H1 (cell line): ENCODE measurements at regions not wholly inside any gene's neighbourhood (a gene's known extent, or its start where the extent isn't known, plus 50 kb on each side); places are given as distances from the start of the nearest gene placed in this dataset.

Experiments used
- CTCF ChIA-PET: fragments of 300-600 bp; sonication (Branson Sonifier 250); formaldehyde crosslinking; loops from one replicate; lab custom pipeline; 2021; ENCODE audit not compliant: partially characterized antibody; lab: Charles Lee
- POLR2A ChIA-PET: fragments of 300-600 bp; sonication (Branson Sonifier 250); formaldehyde crosslinking; loops from one replicate; lab custom pipeline; 2021; ENCODE audit warnings: inconsistent platforms; ENCODE audit not compliant: partially characterized antibody; lab: Charles Lee
- DNase-seq, 2 experiments: peaks; one replicate each; pipeline versions ENCODE4 v3.0.0 to v3.0.0-alpha.2; 2010 to 2022; ENCODE audit warnings: low spot score in 2 of 2, low read depth in 1 of 2, mixed read lengths in 1 of 2
- FAIRE-seq: peaks from 2 replicates; lab custom pipeline; 2011; peaks lifted over from hg19 to GRCh38; lab: Jason Lieb, UNC
- H2AFZ ChIP-seq: 2 replicates; pipeline ENCODE4 v1.8.1; 2012; ENCODE audit warnings: low read length, inconsistent platforms
- H2AK5ac ChIP-seq: 2 replicates; pipeline ENCODE4 v1.6.1; 2013; ENCODE audit warnings: low read depth, low read length
- H2BK120ac ChIP-seq: replicated peaks from 2 replicates; pipeline ENCODE3; 2013; ENCODE audit warnings: low read depth, low read length, inconsistent platforms
- H2BK12ac ChIP-seq: 2 replicates; pipeline ENCODE4 v1.6.1; 2013; ENCODE audit warnings: low read depth, low read length
- H2BK15ac ChIP-seq: 2 replicates; pipeline ENCODE4 v1.6.1; 2013; ENCODE audit warnings: low read length
- H2BK20ac ChIP-seq: 2 replicates; pipeline ENCODE4 v1.6.1; 2013; ENCODE audit warnings: low read length
- H2BK5ac ChIP-seq: 2 replicates; pipeline ENCODE4 v1.6.1; 2013; ENCODE audit warnings: low read depth, low read length
- H3K14ac ChIP-seq: 2 replicates; pipeline ENCODE4 v1.6.1; 2013; ENCODE audit warnings: inconsistent platforms; ENCODE audit not compliant: insufficient read length
- H3K18ac ChIP-seq: 2 replicates; pipeline ENCODE4 v1.6.1; 2013; ENCODE audit warnings: low read length; ENCODE audit errors: extremely low read depth
- H3K23ac ChIP-seq: 2 replicates; pipeline ENCODE4 v1.6.1; 2013; ENCODE audit warnings: inconsistent platforms; ENCODE audit not compliant: insufficient read length
- H3K23me2 ChIP-seq: 2 replicates; pipeline ENCODE4 v1.6.1; 2013; ENCODE audit warnings: low read depth, low read length
- H3K27ac ChIP-seq: 2 replicates; pipeline ENCODE4 v1.6.1; 2011; ENCODE audit warnings: low read depth, low read length, inconsistent platforms
- H3K27me3 ChIP-seq, 4 experiments: replicated peaks in 1 of 4; 1 replicate in 1 of 4; 2 replicates in 3 of 4; pipeline versions ENCODE4 v1.6.1 to v1.8.1; 2011 to 2013; ENCODE audit warnings: low read length in 3 of 4, mild to moderate bottlenecking in 3 of 4, inconsistent platforms in 2 of 4, mixed read lengths in 2 of 4, moderate library complexity in 1 of 4; ENCODE audit not compliant: control insufficient read depth in 3 of 4, insufficient read depth in 3 of 4; ENCODE audit errors: extremely low read depth in 1 of 4
- H3K36me3 ChIP-seq, 4 experiments: 2 replicates each; pipeline versions ENCODE4 v1.6.1 to v1.8.1; 2011 to 2013; ENCODE audit warnings: mild to moderate bottlenecking in 4 of 4, low read length in 3 of 4, moderate library complexity in 2 of 4, control low read depth in 1 of 4, inconsistent platforms in 1 of 4; ENCODE audit not compliant: insufficient read depth in 4 of 4, control insufficient read depth in 2 of 4
- H3K4ac ChIP-seq: replicated peaks from 2 replicates; pipeline ENCODE3; 2013; ENCODE audit warnings: low read length, low read depth, mixed read lengths, inconsistent platforms; ENCODE audit not compliant: insufficient read length
- H3K4me1 ChIP-seq, 4 experiments: replicated peaks in 1 of 4; 1 replicate in 1 of 4; 2 replicates in 3 of 4; pipeline versions ENCODE4 v1.6.1 to v1.8.1; 2011 to 2013; ENCODE audit warnings: low read length in 3 of 4, inconsistent platforms in 2 of 4, mixed read lengths in 1 of 4; ENCODE audit not compliant: insufficient read depth in 4 of 4, control insufficient read depth in 3 of 4
- H3K4me2 ChIP-seq, 2 experiments: 2 replicates each; pipeline versions ENCODE4 v1.6.1 to v1.8.1; 2011 to 2013; ENCODE audit warnings: low read depth in 2 of 2, low read length in 2 of 2, control low read depth in 1 of 2, inconsistent platforms in 1 of 2, mild to moderate bottlenecking in 1 of 2; ENCODE audit not compliant: insufficient read depth in 1 of 2
- H3K4me3 ChIP-seq, 4 experiments: fragments of 200-600, 300-600 bp in 1 of 4; sonication (generic), shearing (Covaris generic), sonication (Bioruptor Twin) in 1 of 4; 2 replicates each; pipeline versions ENCODE4 v1.5.1 to v1.8.1; 2011 to 2016; ENCODE audit warnings: low read length in 4 of 4, low read depth in 3 of 4, control low read depth in 2 of 4, inconsistent platforms in 2 of 4, mild to moderate bottlenecking in 2 of 4, mixed read lengths in 1 of 4, moderate library complexity in 1 of 4; ENCODE audit not compliant: insufficient read depth in 2 of 4; ENCODE audit errors: extremely low read depth in 1 of 4
- H3K56ac ChIP-seq: replicated peaks from 2 replicates; pipeline ENCODE3; 2013; ENCODE audit warnings: low read depth, mild to moderate bottlenecking, mixed read lengths, low read length, inconsistent platforms; ENCODE audit not compliant: insufficient read length
- H3K79me1 ChIP-seq: 2 replicates; pipeline ENCODE4 v1.6.1; 2013; ENCODE audit warnings: low read depth, low read length, control low read depth
- H3K79me2 ChIP-seq, 2 experiments: 2 replicates each; pipeline versions ENCODE4 v1.6.1 to v1.8.1; 2012 to 2013; ENCODE audit warnings: low read length in 2 of 2, mild to moderate bottlenecking in 2 of 2, inconsistent platforms in 1 of 2; ENCODE audit not compliant: insufficient read depth in 2 of 2, control insufficient read depth in 1 of 2
- H3K9ac ChIP-seq, 4 experiments: replicated peaks in 1 of 4; 1 replicate in 1 of 4; 2 replicates in 3 of 4; pipeline versions ENCODE4 v1.6.1 to v1.8.1; 2011 to 2013; ENCODE audit warnings: low read depth in 3 of 4, low read length in 3 of 4, control low read depth in 2 of 4, mild to moderate bottlenecking in 2 of 4, moderate library complexity in 2 of 4, inconsistent platforms in 1 of 4; ENCODE audit errors: extremely low read depth in 1 of 4
- H3K9me3 ChIP-seq, 2 experiments: 2 replicates each; pipeline versions ENCODE4 v1.6.1 to v1.8.1; 2012 to 2013; ENCODE audit warnings: mild to moderate bottlenecking in 2 of 2, moderate library complexity in 2 of 2, control low read depth in 1 of 2, inconsistent platforms in 1 of 2, low read depth in 1 of 2, low read length in 1 of 2, mixed read lengths in 1 of 2; ENCODE audit not compliant: insufficient read depth in 2 of 2
- H4K20me1 ChIP-seq, 2 experiments: replicated peaks in 1 of 2; 2 replicates each; pipeline versions ENCODE3 to v1.8.1; 2011 to 2013; ENCODE audit warnings: inconsistent platforms in 2 of 2, low read length in 2 of 2, mild to moderate bottlenecking in 1 of 2; ENCODE audit not compliant: insufficient read depth in 2 of 2, control insufficient read depth in 1 of 2
- H4K5ac ChIP-seq: 2 replicates; pipeline ENCODE4 v1.6.1; 2013; ENCODE audit warnings: low read length, low read depth, mixed read lengths, inconsistent platforms; ENCODE audit not compliant: insufficient read length
- H4K8ac ChIP-seq: 2 replicates; pipeline ENCODE4 v1.8.0; 2013; ENCODE audit warnings: mild to moderate bottlenecking, moderate library complexity, low read length, inconsistent platforms; ENCODE audit not compliant: insufficient read depth; ENCODE audit errors: extremely low read depth
- H4K91ac ChIP-seq: replicated peaks from 2 replicates; pipeline ENCODE3; 2013; ENCODE audit warnings: low read length, mixed read lengths, inconsistent platforms; ENCODE audit not compliant: insufficient read length
- CHD1 ChIP-seq: IDR thresholded peaks from 2 replicates; pipeline ENCODE4 v1.6.1; 2012; ENCODE audit warnings: low read depth, low read length, improper control_type of control experiment
- FOSL1 ChIP-seq: IDR thresholded peaks from 2 replicates; pipeline ENCODE4 v1.6.1; 2011; ENCODE audit warnings: mild to moderate bottlenecking, low read depth, low read length, moderate library complexity; ENCODE audit not compliant: insufficient read depth
- POLR2AphosphoS5 ChIP-seq: IDR thresholded peaks from 2 replicates; pipeline ENCODE4 v1.6.1; 2011; ENCODE audit warnings: low read depth, low read length
- POU5F1 ChIP-seq: IDR thresholded peaks from 2 replicates; pipeline ENCODE4 v1.6.1; 2011; ENCODE audit warnings: low read depth, mild to moderate bottlenecking, low read length, moderate library complexity
- SIRT6 ChIP-seq: IDR thresholded peaks from one replicate; pipeline ENCODE4 v1.7.1; 2012; ENCODE audit warnings: low read length, inconsistent platforms
- TAF1 ChIP-seq: IDR thresholded peaks from 2 replicates; pipeline ENCODE4 v1.6.1; 2011; ENCODE audit warnings: mild to moderate bottlenecking, low read depth, low read length
- TCF12 ChIP-seq: IDR thresholded peaks from 2 replicates; pipeline ENCODE4 v1.6.1; 2011; ENCODE audit warnings: low read depth, mild to moderate bottlenecking, low read length
- WGBS, 2 experiments: shearing (Covaris generic) in 1 of 2; methylation state at CpG; one replicate each; pipeline versions ENCODE4 v1.1.6 to v1.1.7; 2013 to 2015; ENCODE audit warnings: low lambda C conversion rate in 2 of 2, mixed read lengths in 2 of 2, inconsistent platforms in 1 of 2, low coverage in 1 of 2, missing lambda C conversion rate in 1 of 2; ENCODE audit not compliant: insufficient replicate concordance in 2 of 2, insufficient coverage in 1 of 2, insufficient read length in 1 of 2; ENCODE audit errors: extremely low coverage in 1 of 2, missing lambda C conversion rate in 1 of 2; 5-methylcytosine and 5-hydroxymethylcytosine counted together
- TF ChIP-seq, protein P1 (sequence below): IDR thresholded peaks from 2 replicates; pipeline ENCODE4 v1.6.1; 2012; ENCODE audit warnings: low read length, inconsistent platforms
- TF ChIP-seq, protein P2 (sequence below), 3 experiments: IDR thresholded peaks; 1 replicate in 2 of 3; 2 replicates in 1 of 3; pipeline versions ENCODE4 v1.5.1 to v1.6.1; 2011; ENCODE audit warnings: low read length in 3 of 3, mild to moderate bottlenecking in 3 of 3, inconsistent platforms in 2 of 3, low read depth in 1 of 3, moderate library complexity in 1 of 3; ENCODE audit not compliant: insufficient read depth in 1 of 3; ENCODE audit errors: control extremely low read depth in 1 of 3

DNA sequence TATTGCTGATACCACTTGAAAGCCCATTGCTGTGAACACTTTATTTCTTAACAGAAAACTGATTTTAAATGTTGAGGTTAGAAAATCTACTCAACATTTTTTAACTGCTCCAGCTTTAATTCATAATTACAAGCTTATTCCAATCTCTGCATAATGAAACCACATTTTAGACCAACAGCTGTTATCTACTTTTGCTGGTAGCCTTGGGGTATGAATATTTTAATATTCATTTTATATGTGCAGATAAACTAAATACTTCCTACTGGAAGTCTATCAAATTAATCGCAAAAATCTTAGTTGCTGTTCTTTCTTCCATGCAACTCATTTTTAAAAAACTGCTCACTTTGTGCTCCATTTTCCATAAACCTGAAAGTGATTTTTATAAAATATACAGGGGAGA is 189.3 kb upstream of the SLC35B3 start:
- CTCF ChIA-PET = no interaction called here
- FAIRE-seq = no peak

More for the DNA sequence above, 189.3 kb upstream of the SLC35B3 start:
- Histone ChIP-seq H2BK120ac (no peak overlapping the region), H3K27ac (no peak overlapping the region), H3K9me3 (no peaks in the 10 kb centered on the region), H2BK20ac (no peak overlapping the region), H3K79me1 (no peaks in the 10 kb centered on the region), H3K9ac (no peak overlapping the region), H4K20me1 (no peaks in the 10 kb centered on the region), H2BK12ac (no peak overlapping the region), H2BK5ac (no peak overlapping the region), H3K23ac (no peak overlapping the region), H3K4me3 (no peak overlapping the region), H4K5ac (no peak overlapping the region), H2AFZ (no peak overlapping the region), H3K27me3 (no peaks in the 10 kb centered on the region), H3K79me2 (no peaks in the 10 kb centered on the region), H3K23me2 (no peaks in the 10 kb centered on the region), H3K56ac (no peak overlapping the region), H3K14ac (no peak overlapping the region), H3K4me2 (no peak overlapping the region), H2AK5ac (no peak overlapping the region), H3K4me1 (no peaks in the 10 kb centered on the region), H3K36me3 (no peaks in the 10 kb centered on the region), H2BK15ac (no peak overlapping the region), H4K8ac (no peak overlapping the region), H3K18ac (no peak overlapping the region), H4K91ac (no peak overlapping the region), H3K4ac (no peak overlapping the region)
- TF ChIP-seq FOSL1 = no peak
- TF ChIP-seq, protein P1, sequence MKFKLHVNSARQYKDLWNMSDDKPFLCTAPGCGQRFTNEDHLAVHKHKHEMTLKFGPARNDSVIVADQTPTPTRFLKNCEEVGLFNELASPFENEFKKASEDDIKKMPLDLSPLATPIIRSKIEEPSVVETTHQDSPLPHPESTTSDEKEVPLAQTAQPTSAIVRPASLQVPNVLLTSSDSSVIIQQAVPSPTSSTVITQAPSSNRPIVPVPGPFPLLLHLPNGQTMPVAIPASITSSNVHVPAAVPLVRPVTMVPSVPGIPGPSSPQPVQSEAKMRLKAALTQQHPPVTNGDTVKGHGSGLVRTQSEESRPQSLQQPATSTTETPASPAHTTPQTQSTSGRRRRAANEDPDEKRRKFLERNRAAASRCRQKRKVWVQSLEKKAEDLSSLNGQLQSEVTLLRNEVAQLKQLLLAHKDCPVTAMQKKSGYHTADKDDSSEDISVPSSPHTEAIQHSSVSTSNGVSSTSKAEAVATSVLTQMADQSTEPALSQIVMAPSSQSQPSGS = no peak
- no peak for TF ChIP-seq SIRT6
- no peak for TF ChIP-seq POLR2AphosphoS5
- TF ChIP-seq, protein P2, sequence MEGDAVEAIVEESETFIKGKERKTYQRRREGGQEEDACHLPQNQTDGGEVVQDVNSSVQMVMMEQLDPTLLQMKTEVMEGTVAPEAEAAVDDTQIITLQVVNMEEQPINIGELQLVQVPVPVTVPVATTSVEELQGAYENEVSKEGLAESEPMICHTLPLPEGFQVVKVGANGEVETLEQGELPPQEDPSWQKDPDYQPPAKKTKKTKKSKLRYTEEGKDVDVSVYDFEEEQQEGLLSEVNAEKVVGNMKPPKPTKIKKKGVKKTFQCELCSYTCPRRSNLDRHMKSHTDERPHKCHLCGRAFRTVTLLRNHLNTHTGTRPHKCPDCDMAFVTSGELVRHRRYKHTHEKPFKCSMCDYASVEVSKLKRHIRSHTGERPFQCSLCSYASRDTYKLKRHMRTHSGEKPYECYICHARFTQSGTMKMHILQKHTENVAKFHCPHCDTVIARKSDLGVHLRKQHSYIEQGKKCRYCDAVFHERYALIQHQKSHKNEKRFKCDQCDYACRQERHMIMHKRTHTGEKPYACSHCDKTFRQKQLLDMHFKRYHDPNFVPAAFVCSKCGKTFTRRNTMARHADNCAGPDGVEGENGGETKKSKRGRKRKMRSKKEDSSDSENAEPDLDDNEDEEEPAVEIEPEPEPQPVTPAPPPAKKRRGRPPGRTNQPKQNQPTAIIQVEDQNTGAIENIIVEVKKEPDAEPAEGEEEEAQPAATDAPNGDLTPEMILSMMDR (IDR thresholded peaks at IDR 0.05; ENCODE audit: control extremely low read depth in 1 of 3, insufficient read depth in 1 of 3, low read depth in 1 of 3, low read length in 3 of 3) = no peak
- TF ChIP-seq TCF12 = no peak
- TF ChIP-seq TAF1 = no peak
- no peak for TF ChIP-seq CHD1
- no peak for TF ChIP-seq POU5F1
- POLR2A ChIA-PET = no interaction called here
- no peak for DNase-seq
- WGBS, 2 experiments = 88% methylated on average over 1 of the region's 1 CpG; no CpG with 5 or more reads in 1 of the 2 experiments
